ENCODE measurements at regions not wholly inside any gene's neighbourhood (a gene's known extent, or its start where the extent isn't known, plus 50 kb on each side); places are given as distances from the start of the nearest gene placed in this dataset.
"Not testable (repeated sequence)": the region's sequence is repeated elsewhere in the genome, so short reads cannot be mapped to it uniquely, and the experiment has no call there.

GRCh38 chr10:117457932-117458331 lies 82.7 kb upstream of the PDZD8 start:
- peaks cover 2% of the 10 kb centered on the region for H3K27me3 Mint-ChIP-seq (ENCODE audit: low read depth)
- no peak overlapping the region for H3K4me3 Mint-ChIP-seq
- no peak overlapping the region for H3K27ac Mint-ChIP-seq (ENCODE audit: unreplicated experiment)
- H3K36me3 Mint-ChIP-seq (ENCODE audit: low read depth), result no peaks in the 10 kb centered on the region
- TF ChIP-seq CTCF (conservative IDR thresholded peaks at IDR 0.05), result no peak
- no peaks in the 10 kb centered on the region for H3K4me1 Mint-ChIP-seq
- peaks cover 4% of the 10 kb centered on the region for H3K9me3 Mint-ChIP-seq
- no peak for DNase-seq (ENCODE audit: low read depth, low spot score)

GRCh38 chr10:117457071-117457810 lies 82.0 kb upstream of the PDZD8 start:
- Mint-ChIP-seq H3K27ac (ENCODE audit: unreplicated experiment) (no peak overlapping the region), H3K4me1 (no peaks in the 10 kb centered on the region), H3K9me3 (peaks cover 4% of the 10 kb centered on the region), H3K27me3 (ENCODE audit: low read depth) (peaks cover 2% of the 10 kb centered on the region), H3K4me3 (no peak overlapping the region), H3K36me3 (ENCODE audit: low read depth) (no peaks in the 10 kb centered on the region)
- no peak for TF ChIP-seq CTCF (conservative IDR thresholded peaks at IDR 0.05)
- DNase-seq (ENCODE audit: low read depth, low spot score), result no peak

- Mint-ChIP-seq H3K27me3 (ENCODE audit: low read depth) (peaks cover 2% of the 10 kb centered on the region), H3K27ac (ENCODE audit: unreplicated experiment) (no peak overlapping the region), H3K36me3 (ENCODE audit: low read depth) (no peaks in the 10 kb centered on the region), H3K4me3 (no peak overlapping the region), H3K9me3 (peaks cover 4% of the 10 kb centered on the region), H3K4me1 (no peaks in the 10 kb centered on the region)
- DNase-seq (ENCODE audit: low read depth, low spot score), result no peak
- no peak for TF ChIP-seq CTCF (conservative IDR thresholded peaks at IDR 0.05)
Observed at GRCh38 chr10:117455346-117455745, 80.1 kb upstream of the PDZD8 start.

GRCh38 chr10:117454502-117454901 lies 79.3 kb upstream of the PDZD8 start:
- Mint-ChIP-seq H3K36me3 (ENCODE audit: low read depth) (no peaks in the 10 kb centered on the region), H3K27me3 (ENCODE audit: low read depth) (no peaks in the 10 kb centered on the region), H3K4me3 (no peak overlapping the region), H3K27ac (ENCODE audit: unreplicated experiment) (no peak overlapping the region), H3K9me3 (peaks cover 4% of the 10 kb centered on the region), H3K4me1 (no peaks in the 10 kb centered on the region)
- no peak for DNase-seq (ENCODE audit: low read depth, low spot score)
- no peak for TF ChIP-seq CTCF (conservative IDR thresholded peaks at IDR 0.05)

GRCh38 chr10:117453484-117453883 lies 78.2 kb upstream of the PDZD8 start:
- H3K27ac Mint-ChIP-seq (ENCODE audit: unreplicated experiment); H3K9me3 Mint-ChIP-seq; H3K4me3 Mint-ChIP-seq; DNase-seq (ENCODE audit: low read depth, low spot score); H3K27me3 Mint-ChIP-seq (ENCODE audit: low read depth); H3K4me1 Mint-ChIP-seq; H3K36me3 Mint-ChIP-seq (ENCODE audit: low read depth): not testable (repeated sequence)

GRCh38 chr10:117450940-117451339 lies 75.7 kb upstream of the PDZD8 start:
- H3K27ac Mint-ChIP-seq (ENCODE audit: unreplicated experiment), result no peak overlapping the region
- no peaks in the 10 kb centered on the region for H3K36me3 Mint-ChIP-seq (ENCODE audit: low read depth)
- peaks cover 12% of the 10 kb centered on the region for H3K4me1 Mint-ChIP-seq
- DNase-seq (ENCODE audit: low read depth, low spot score), result no peak
- no peak overlapping the region for H3K4me3 Mint-ChIP-seq
- no peak for TF ChIP-seq CTCF (conservative IDR thresholded peaks at IDR 0.05)
- H3K27me3 Mint-ChIP-seq (ENCODE audit: low read depth), result peaks cover 2% of the 10 kb centered on the region
- H3K9me3 Mint-ChIP-seq, result peaks cover 4% of the 10 kb centered on the region
